Cardiac muscle cell (in vitro differentiated cells and primary cell): ENCODE measurements at regions not wholly inside any gene's neighbourhood (a gene's known extent, or its start where the extent isn't known, plus 50 kb on each side); places are given as distances from the start of the nearest gene placed in this dataset.
"Not testable (repeated sequence)": the region's sequence is repeated elsewhere in the genome, so short reads cannot be mapped to it uniquely, and the experiment has no call there.

Experiments used
- DNase-seq, 2 donors: peaks; one replicate each; pipeline versions ENCODE4 v3.0.0 to v3.0.0-alpha.2; 2010 to 2017; ENCODE audit warnings: low read depth in 1 of 2, low spot score in 1 of 2
- H3K27ac ChIP-seq: fragments of 200-600 bp; sonication (generic); 2 replicates; pipeline ENCODE4 v1.5.1; 2016
- H3K27me3 ChIP-seq: fragments of 200-600 bp; sonication (generic); 2 replicates; pipeline ENCODE4 v1.6.0; 2016; ENCODE audit warnings: control low read depth
- H3K36me3 ChIP-seq: fragments of 200-600 bp; sonication (generic); 2 replicates; pipeline ENCODE4 v1.5.1; 2016; ENCODE audit warnings: control low read depth
- H3K4me1 ChIP-seq: fragments of 200-600 bp; sonication (generic); 2 replicates; pipeline ENCODE4 v1.8.1; 2017; ENCODE audit warnings: low read depth, mild to moderate bottlenecking, mixed run types
- H3K4me3 ChIP-seq: fragments of 200-600 bp; sonication (generic); 2 replicates; pipeline ENCODE4 v1.5.1; 2016; ENCODE audit warnings: mild to moderate bottlenecking
- H3K9me3 ChIP-seq: fragments of 200-600 bp; sonication (generic); 2 replicates; pipeline ENCODE4 v1.5.1; 2017; ENCODE audit warnings: low read depth, mild to moderate bottlenecking, control low read depth
- TF ChIP-seq, protein P1 (sequence below): IDR thresholded peaks from 2 replicates; pipeline ENCODE4 v1.5.1; 2012; ENCODE audit warnings: low read depth, mild to moderate bottlenecking, low read length

DNA sequence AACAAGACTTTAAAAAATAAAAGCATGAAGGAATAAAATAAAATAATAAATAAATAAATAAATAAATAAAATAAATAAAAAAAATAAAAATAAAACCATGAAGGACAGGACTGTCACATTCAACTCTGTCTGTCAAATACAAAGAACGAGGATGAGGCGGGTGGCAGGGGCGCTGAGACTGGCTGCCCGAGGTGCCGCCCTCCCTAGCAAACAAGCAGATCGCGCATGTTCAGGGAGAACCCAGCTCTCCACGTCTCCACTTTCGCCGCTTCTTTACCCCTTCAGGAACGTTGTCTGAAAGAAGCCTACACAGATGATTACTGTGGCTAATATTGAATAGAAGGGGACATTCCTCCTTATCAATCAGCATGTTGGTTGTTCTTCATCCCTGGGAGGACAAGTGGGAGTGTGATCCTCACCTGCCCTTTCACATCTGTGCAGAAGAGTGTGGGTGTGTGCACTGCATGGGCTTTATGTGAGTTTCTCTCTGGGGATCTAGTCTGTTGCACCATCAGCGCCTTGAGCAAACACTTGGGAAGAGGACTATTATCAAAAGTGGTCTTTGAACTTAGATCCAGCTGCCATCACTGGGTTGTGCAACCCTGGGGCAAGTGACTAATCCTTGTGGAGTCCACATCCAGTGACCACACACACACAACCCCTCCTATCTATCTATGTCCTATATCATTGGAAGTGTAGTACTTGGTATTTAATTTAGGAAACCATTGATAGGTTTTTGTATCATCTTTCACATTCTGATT, 399.2 kb downstream of the IRX2 start:
- Histone ChIP-seq H3K4me1 (no peaks in the 10 kb centered on the region), H3K9me3 (no peaks in the 10 kb centered on the region), H3K4me3 (no peak overlapping the region), H3K36me3 (no peaks in the 10 kb centered on the region), H3K27me3 (no peaks in the 10 kb centered on the region), H3K27ac (no peak overlapping the region)
- no peak for DNase-seq
- TF ChIP-seq, protein P1, sequence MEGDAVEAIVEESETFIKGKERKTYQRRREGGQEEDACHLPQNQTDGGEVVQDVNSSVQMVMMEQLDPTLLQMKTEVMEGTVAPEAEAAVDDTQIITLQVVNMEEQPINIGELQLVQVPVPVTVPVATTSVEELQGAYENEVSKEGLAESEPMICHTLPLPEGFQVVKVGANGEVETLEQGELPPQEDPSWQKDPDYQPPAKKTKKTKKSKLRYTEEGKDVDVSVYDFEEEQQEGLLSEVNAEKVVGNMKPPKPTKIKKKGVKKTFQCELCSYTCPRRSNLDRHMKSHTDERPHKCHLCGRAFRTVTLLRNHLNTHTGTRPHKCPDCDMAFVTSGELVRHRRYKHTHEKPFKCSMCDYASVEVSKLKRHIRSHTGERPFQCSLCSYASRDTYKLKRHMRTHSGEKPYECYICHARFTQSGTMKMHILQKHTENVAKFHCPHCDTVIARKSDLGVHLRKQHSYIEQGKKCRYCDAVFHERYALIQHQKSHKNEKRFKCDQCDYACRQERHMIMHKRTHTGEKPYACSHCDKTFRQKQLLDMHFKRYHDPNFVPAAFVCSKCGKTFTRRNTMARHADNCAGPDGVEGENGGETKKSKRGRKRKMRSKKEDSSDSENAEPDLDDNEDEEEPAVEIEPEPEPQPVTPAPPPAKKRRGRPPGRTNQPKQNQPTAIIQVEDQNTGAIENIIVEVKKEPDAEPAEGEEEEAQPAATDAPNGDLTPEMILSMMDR, result no peak

DNA sequence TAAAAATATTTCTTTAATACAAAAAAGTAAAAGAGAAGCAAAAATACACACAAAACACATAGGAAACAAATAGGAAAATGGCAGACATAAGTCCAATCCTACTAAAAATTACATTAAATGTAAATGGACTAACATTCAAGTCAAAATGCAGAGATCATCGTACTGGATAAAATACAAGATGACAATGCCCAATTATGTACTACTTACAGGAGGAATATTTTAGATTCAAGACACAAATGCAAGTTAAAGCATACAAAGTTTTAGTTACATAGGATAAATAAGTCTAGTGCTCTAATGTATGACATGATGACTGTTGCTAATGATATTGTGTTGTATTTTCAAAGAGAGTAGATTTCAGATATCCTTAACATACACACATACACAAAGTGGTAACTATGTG, 401.7 kb downstream of the IRX2 start:
- not testable (repeated sequence) for H3K27me3 ChIP-seq, H3K27ac ChIP-seq, H3K4me1 ChIP-seq, DNase-seq, H3K36me3 ChIP-seq, H3K4me3 ChIP-seq, H3K9me3 ChIP-seq

DNA sequence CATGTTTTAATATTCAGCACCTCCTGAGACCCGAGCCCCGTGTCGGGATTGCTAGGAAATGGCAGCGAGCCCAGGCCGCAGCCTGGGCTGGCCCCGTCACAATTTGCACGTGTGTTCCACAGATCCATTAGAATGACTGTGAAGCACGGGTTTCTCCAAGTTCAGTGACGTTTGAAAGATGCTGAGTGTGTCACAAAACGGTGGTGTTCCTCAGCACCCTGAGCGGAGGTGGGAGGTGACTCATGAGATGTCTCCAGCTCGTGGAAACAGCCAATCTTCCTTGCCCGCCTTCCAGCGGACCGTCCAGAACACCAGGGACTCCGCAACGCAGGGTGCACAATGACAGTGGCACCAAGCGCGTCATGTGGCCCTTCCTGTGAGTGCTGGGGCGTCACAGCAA, 412.8 kb downstream of the IRX2 start:
- Histone ChIP-seq H3K27ac (no peak overlapping the region), H3K36me3 (no peaks in the 10 kb centered on the region), H3K4me3 (no peak overlapping the region), H3K9me3 (no peaks in the 10 kb centered on the region), H3K4me1 (no peaks in the 10 kb centered on the region), H3K27me3 (no peaks in the 10 kb centered on the region)
- TF ChIP-seq, protein P1, result no peak
- no peak for DNase-seq

DNA sequence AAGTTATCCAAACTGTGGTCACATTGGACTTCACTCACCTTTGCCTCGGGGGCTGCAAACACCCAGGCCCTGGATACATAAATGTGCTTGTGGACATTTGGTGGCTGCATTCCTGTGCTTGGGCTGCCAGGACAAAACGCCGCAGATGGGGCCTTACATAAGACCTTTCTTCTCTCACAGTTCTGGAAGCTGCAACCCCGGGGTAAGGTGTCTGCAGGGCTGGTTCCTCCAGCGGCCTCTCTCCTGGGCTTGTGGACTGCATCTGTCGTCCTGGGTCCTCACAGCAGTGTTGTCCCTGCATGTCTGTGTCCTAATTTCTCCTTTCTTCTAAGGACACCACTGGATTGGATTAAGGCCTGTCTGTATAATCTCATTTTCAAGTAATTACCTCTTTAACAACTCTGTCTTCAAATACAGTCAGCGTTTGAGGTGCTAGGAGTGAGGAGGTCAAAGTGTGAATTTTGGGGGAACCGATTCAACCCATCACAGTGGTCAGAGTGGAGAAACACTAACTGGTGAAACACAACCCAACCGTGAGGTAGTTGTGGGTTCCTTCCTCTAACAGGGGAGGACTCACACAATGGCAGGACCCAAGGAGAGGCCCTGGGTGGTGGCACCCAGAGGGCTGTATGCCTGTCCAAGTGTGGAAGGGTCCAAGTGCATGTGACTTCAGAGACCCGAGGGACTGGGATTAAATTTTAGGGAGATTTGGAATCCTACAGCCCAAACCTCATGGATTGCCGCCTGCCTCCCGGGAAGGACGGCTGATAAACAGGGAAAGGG, 415.6 kb downstream of the IRX2 start:
- Histone ChIP-seq H3K36me3 (no peaks in the 10 kb centered on the region), H3K9me3 (no peaks in the 10 kb centered on the region), H3K4me1 (no peaks in the 10 kb centered on the region), H3K27ac (no peak overlapping the region), H3K4me3 (no peak overlapping the region), H3K27me3 (no peaks in the 10 kb centered on the region)
- TF ChIP-seq, protein P1, result no peak
- DNase-seq, result no peak

DNA sequence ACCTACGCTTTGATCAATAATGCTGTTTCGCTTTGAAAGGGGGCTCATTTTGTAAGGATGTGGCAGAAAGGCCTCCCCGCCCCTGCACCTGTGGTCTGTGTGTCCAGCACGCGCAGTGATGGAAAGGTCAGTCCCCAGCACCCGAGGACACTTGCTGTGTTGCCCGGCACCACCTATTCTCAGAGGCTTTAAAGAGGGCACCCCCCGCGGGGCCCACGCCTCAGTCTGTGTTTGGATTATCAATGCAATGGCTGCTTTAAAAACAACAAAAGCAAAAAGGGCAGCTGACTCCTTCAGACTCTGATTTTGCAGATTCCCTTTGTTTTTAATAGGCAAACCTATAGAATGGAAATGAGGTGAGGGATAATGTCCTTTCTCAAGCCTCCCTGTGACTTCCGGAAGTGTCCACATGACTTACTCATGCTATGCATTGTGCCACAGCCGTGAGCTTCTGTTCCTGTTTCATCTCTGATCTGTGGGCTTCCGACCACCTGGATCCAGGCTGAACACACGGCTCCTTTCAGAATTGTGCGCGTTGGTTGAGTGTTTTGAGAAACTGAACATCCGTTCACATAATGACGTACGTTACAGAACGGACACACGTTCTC, 416.2 kb downstream of the IRX2 start:
- no peak overlapping the region for H3K4me3 ChIP-seq
- no peak for DNase-seq
- H3K9me3 ChIP-seq, result no peaks in the 10 kb centered on the region
- H3K27ac ChIP-seq, result no peak overlapping the region
- no peaks in the 10 kb centered on the region for H3K4me1 ChIP-seq
- H3K36me3 ChIP-seq, result no peaks in the 10 kb centered on the region
- TF ChIP-seq, protein P1, result no peak
- no peaks in the 10 kb centered on the region for H3K27me3 ChIP-seq

DNA sequence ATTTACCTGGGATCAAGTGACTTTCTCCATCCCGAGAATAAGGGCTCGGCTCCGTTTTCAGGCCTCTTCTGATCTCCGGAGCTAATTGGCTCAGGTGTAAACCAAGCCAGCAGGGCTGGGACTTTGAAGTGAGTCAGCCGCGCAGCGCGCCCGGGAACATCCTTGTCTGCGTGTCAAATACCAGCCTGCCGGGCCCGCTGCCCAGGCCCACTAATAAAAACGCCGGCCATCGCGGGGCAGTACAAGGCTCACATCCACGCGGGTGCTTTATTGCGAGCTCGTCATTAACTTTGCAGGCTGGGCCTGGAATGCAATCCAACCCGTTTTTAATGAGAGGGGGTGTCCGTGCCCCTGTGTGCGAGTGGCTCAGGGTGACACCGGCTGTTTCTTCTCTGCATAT, 416.8 kb downstream of the IRX2 start:
- no peak overlapping the region for H3K27ac ChIP-seq
- no peak for DNase-seq
- H3K36me3 ChIP-seq, result no peaks in the 10 kb centered on the region
- no peaks in the 10 kb centered on the region for H3K9me3 ChIP-seq
- H3K4me1 ChIP-seq, result no peaks in the 10 kb centered on the region
- H3K4me3 ChIP-seq, result no peak overlapping the region
- no peaks in the 10 kb centered on the region for H3K27me3 ChIP-seq
- TF ChIP-seq, protein P1, result no peak
